GM12875 (cell line): ENCODE measurements at regions not wholly inside any gene's neighbourhood (a gene's known extent, or its start where the extent isn't known, plus 50 kb on each side); places are given as distances from the start of the nearest gene placed in this dataset.

Source experiments
- H3K4me3 ChIP-seq: one replicate; pipeline ENCODE4 v1.5.1; 2011; ENCODE audit warnings: low read depth, low read length, control low read depth
- CTCF ChIP-seq: IDR thresholded peaks from 2 replicates; pipeline ENCODE4 v1.5.1; 2011; ENCODE audit warnings: low read depth, mild to moderate bottlenecking, control low read depth, inconsistent platforms, low read length, moderate library complexity, borderline replicate concordance; ENCODE audit not compliant: insufficient read depth

- TF ChIP-seq CTCF, result no peak
- H3K4me3 ChIP-seq, result no peak overlapping the region
These were observed 395.7 kb downstream of the FOXO1 start for GRCh38 chr13:40270726-40271125.

GRCh38 chr13:40271271-40271885, 395.1 kb downstream of the FOXO1 start:
- TF ChIP-seq CTCF, result no peak
- H3K4me3 ChIP-seq, result no peak overlapping the region

- no peak overlapping the region for H3K4me3 ChIP-seq
- no peak for TF ChIP-seq CTCF
These were observed 394.3 kb downstream of the FOXO1 start for GRCh38 chr13:40271931-40272775.

DNA sequence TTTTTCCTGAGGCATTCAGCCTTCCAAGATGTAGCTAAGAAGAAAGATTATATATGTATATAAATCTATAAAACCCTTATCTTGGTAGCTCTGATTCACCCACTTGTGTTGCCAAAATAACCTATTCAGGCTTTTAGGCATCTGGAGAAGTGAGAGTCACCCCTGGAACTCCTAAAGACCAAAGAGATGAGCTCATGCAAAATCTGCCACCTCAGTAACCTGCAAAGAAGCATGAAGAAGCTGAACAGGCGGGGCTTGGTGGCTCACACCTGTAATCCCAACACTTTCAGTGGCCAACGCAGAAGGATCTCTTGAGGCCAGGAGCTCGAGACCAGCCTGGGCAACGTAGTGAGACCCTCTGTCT, 393.7 kb downstream of the FOXO1 start:
- H3K4me3 ChIP-seq, result no peak overlapping the region
- no peak for TF ChIP-seq CTCF

DNA sequence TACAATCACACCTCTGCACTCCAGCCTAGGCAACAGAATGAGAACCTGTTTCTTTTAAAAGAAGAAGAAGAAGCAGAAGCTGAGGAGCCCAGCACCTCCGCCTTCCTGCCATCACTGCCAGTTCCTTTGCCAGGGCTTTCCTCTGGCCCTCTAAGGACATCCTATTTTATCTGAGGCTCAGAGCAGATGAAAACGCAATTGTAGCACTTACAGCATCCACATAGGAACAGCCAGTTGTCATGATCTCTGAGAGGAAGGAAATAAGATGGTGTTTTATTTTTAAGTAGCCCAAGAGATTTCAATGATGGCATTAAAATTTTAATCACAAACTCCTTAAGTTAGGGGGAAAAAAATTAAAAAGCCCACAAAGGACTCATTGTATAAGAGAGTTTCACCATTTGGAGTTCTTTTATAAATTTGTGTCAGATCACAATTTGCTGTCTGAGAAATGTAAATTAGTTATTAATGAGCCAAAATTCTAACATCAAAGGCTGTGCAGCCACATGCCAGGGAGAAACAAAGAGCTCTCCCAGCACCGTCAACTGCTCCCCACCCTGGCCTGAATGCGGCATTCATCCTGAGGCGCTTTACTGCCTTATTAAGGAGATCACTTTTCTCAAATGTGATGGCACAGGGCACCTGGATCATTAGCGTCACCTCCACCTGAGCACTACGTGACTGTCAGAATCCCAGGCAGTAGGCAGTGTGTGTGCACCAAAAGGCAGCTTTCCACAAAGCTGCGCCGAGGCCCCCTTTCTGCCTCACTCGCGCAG, 393.0 kb downstream of the FOXO1 start:
- no peak overlapping the region for H3K4me3 ChIP-seq
- no peak for TF ChIP-seq CTCF

- TF ChIP-seq CTCF, result no peak
- no peak overlapping the region for H3K4me3 ChIP-seq
These were observed 392.3 kb downstream of the FOXO1 start for GRCh38 chr13:40274103-40274502.
